Left ventricle myocardium inferior (tissue), 1 donor: ENCODE measurements at regions not wholly inside any gene's neighbourhood (a gene's known extent, or its start where the extent isn't known, plus 50 kb on each side); places are given as distances from the start of the nearest gene placed in this dataset.

Experiments used
- DNase-seq: peaks from one replicate; pipeline ENCODE4 v3.0.0-alpha.2; 2020
- H3K27ac ChIP-seq: fragments of 200-600 bp; replicated peaks from 2 replicates; pipeline ENCODE4 v1.8.0; 2021
- H3K27me3 ChIP-seq: fragments of 200-600 bp; 2 replicates; pipeline ENCODE4 v1.8.0; 2021; ENCODE audit warnings: low read depth
- H3K36me3 ChIP-seq: fragments of 200-600 bp; 2 replicates; pipeline ENCODE4 v1.8.0; 2021
- H3K4me1 ChIP-seq: fragments of 200-600 bp; 2 replicates; pipeline ENCODE4 v1.8.0; 2021
- H3K4me3 ChIP-seq: fragments of 200-600 bp; 2 replicates; pipeline ENCODE4 v1.8.0; 2021; ENCODE audit warnings: mild to moderate bottlenecking, moderate library complexity
- H3K9me3 ChIP-seq: fragments of 200-600 bp; replicated peaks from 2 replicates; pipeline ENCODE4 v1.8.0; 2021
- intact Hi-C: fragments of 100-400 bp; cut with micrococcal nuclease; formaldehyde crosslinking; loops from one replicate; pipeline ENCODE4 v1.11.0; 2022
- TF ChIP-seq, protein P1 (sequence below): fragments of 200-600 bp; IDR thresholded peaks from 2 replicates; pipeline ENCODE4 v1.8.0; 2021; ENCODE audit warnings: antibody characterized with exemption, mild to moderate bottlenecking, borderline replicate concordance
- donor health status: DM: no; HTN: yes; CAD: no; lungs with severe emphysema.

- no peaks in the 10 kb centered on the region for H3K27me3 ChIP-seq
- TF ChIP-seq, protein P1, sequence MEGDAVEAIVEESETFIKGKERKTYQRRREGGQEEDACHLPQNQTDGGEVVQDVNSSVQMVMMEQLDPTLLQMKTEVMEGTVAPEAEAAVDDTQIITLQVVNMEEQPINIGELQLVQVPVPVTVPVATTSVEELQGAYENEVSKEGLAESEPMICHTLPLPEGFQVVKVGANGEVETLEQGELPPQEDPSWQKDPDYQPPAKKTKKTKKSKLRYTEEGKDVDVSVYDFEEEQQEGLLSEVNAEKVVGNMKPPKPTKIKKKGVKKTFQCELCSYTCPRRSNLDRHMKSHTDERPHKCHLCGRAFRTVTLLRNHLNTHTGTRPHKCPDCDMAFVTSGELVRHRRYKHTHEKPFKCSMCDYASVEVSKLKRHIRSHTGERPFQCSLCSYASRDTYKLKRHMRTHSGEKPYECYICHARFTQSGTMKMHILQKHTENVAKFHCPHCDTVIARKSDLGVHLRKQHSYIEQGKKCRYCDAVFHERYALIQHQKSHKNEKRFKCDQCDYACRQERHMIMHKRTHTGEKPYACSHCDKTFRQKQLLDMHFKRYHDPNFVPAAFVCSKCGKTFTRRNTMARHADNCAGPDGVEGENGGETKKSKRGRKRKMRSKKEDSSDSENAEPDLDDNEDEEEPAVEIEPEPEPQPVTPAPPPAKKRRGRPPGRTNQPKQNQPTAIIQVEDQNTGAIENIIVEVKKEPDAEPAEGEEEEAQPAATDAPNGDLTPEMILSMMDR, result no peak
- no peaks in the 10 kb centered on the region for H3K36me3 ChIP-seq
- H3K4me3 ChIP-seq, result no peak overlapping the region
- no peak for DNase-seq
- intact Hi-C loops, result no loop called here
- H3K9me3 ChIP-seq, result no peaks in the 10 kb centered on the region
- no peaks in the 10 kb centered on the region for H3K4me1 ChIP-seq
- H3K27ac ChIP-seq, result no peak overlapping the region
Observed at GRCh38 chrX:39322496-39322895, 521.2 kb downstream of the MID1IP1 start.

- H3K36me3 ChIP-seq, result no peaks in the 10 kb centered on the region
- H3K9me3 ChIP-seq, result no peaks in the 10 kb centered on the region
- intact Hi-C loops, result no loop called here
- H3K27me3 ChIP-seq, result no peaks in the 10 kb centered on the region
- TF ChIP-seq, protein P1, result no peak
- no peak overlapping the region for H3K4me3 ChIP-seq
- H3K27ac ChIP-seq, result no peak overlapping the region
- no peaks in the 10 kb centered on the region for H3K4me1 ChIP-seq
- DNase-seq, result no peak
Observed at GRCh38 chrX:39324233-39324930, 523.1 kb downstream of the MID1IP1 start.

GRCh38 chrX:39327255-39327654, 526.0 kb downstream of the MID1IP1 start:
- DNase-seq, result no peak
- no peaks in the 10 kb centered on the region for H3K27me3 ChIP-seq
- intact Hi-C loops, result no loop called here
- H3K4me3 ChIP-seq, result no peak overlapping the region
- H3K4me1 ChIP-seq, result no peaks in the 10 kb centered on the region
- no peak overlapping the region for H3K27ac ChIP-seq
- H3K9me3 ChIP-seq, result no peaks in the 10 kb centered on the region
- no peaks in the 10 kb centered on the region for H3K36me3 ChIP-seq
- TF ChIP-seq, protein P1, result no peak

DNA sequence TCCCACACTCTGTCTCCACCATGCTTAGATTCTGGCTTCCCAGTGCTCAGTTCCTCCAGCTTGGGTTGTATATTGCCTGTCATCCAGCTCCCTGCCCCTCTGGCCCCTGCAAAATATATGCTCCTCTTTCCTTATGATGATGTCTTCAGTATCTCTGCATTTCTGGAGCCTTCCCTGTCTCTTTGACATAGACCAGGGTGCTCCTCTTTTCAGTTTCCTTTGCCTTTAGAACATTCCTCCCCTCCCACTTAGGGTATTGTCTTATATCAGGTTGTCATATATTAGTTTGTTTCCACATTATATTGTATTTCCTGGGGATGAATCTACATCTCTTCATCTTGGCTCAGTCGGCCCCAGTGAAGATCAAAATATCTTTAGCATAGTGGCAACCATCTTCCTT, 526.4 kb downstream of the MID1IP1 start:
- TF ChIP-seq, protein P1, result no peak
- DNase-seq, result no peak
- Histone ChIP-seq H3K27me3 (no peaks in the 10 kb centered on the region), H3K9me3 (no peaks in the 10 kb centered on the region), H3K4me1 (no peaks in the 10 kb centered on the region), H3K27ac (no peak overlapping the region), H3K36me3 (no peaks in the 10 kb centered on the region), H3K4me3 (no peak overlapping the region)
- intact Hi-C loops, result no loop called here

GRCh38 chrX:39328661-39329060, 527.4 kb downstream of the MID1IP1 start:
- H3K27me3 ChIP-seq, result no peaks in the 10 kb centered on the region
- TF ChIP-seq, protein P1, result no peak
- no peaks in the 10 kb centered on the region for H3K9me3 ChIP-seq
- intact Hi-C loops, result no loop called here
- H3K4me3 ChIP-seq, result no peak overlapping the region
- DNase-seq, result no peak
- H3K36me3 ChIP-seq, result no peaks in the 10 kb centered on the region
- no peak overlapping the region for H3K27ac ChIP-seq
- no peaks in the 10 kb centered on the region for H3K4me1 ChIP-seq
